SH-SY5Y (cell line): ENCODE measurements at regions not wholly inside any gene's neighbourhood (a gene's known extent, or its start where the extent isn't known, plus 50 kb on each side); places are given as distances from the start of the nearest gene placed in this dataset.

ENCODE experiments used
- GATA2 ChIP-seq: IDR thresholded peaks from 2 replicates; pipeline ENCODE4 v1.6.1; 2011; ENCODE audit warnings: mild to moderate bottlenecking, low read depth, low read length
- GATA3 ChIP-seq: IDR thresholded peaks from 2 replicates; pipeline ENCODE4 v1.6.1; 2011; ENCODE audit warnings: low read depth, mild to moderate bottlenecking, low read length, moderate library complexity

DNA sequence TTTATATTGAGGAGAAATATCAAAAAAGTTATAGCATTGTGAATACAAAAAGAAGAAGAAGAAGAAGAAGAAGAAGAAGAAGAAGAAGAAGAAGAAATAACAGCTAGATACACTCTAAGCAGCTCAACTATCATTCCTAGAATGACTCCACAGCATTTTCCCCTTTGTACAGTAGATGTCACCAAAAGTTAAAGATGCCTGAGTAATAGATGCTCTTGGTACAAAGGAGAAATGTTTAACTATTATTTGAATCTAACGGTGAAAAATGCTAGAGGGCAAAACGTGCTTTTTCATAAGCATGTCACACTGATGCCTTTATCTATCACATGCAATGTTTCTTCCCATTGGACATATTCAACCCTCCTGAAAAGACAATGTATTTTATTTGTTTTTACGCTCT lies 178.4 kb upstream of the GPRIN3 start:
- TF ChIP-seq GATA2 (no peak), GATA3 (no peak)
